ENCODE measurements at regions not wholly inside any gene's neighbourhood (a gene's known extent, or its start where the extent isn't known, plus 50 kb on each side); places are given as distances from the start of the nearest gene placed in this dataset.

DNA sequence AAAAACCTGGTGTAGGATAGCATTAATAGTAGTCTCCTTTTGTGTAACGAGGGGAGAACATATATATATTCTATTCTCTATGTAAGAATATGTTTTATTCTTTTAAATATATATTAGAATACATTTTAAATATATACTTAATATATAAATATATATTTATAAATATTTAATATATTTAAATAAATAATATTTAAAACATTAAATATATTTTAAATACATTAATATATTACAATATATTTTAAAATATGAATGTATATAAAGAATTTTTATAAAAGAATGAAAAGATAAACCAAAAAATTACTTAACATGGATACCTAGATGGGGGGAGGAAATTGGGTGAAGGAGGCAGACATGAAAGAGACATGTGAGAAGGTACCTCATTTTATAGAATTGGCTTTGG is 53.0 kb upstream of the ZNF831 start:
- no peak for TF ChIP-seq CTCF (IDR thresholded peaks at IDR 0.05)
- no peak for TF ChIP-seq POLR2A (IDR thresholded peaks at IDR 0.05)
